ENCODE measurements at regions not wholly inside any gene's neighbourhood (a gene's known extent, or its start where the extent isn't known, plus 50 kb on each side); places are given as distances from the start of the nearest gene placed in this dataset.

DNA sequence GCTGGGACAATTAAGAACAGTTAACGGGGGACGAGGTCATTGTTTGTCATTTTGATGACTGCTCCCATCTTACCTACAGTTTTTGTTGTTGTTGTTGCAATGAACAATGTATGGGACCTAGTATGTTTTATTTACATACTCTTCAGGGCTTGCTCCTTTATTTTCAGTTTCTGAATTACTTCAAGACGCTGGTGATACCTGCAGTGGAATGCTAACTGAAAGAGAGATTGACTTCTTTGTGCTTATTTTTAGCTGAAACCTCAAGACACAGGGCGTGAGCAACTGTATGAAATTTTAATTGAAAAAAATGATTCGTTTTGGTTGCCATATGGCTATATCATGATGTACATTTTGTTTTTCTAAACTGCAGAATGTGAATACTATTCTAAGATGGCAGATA is 297.9 kb downstream of the EDEM1 start:
- Histone ChIP-seq H3K4me3 (ENCODE audit: low read length) (no peak overlapping the region), H3K9ac (ENCODE audit: low read length) (no peak overlapping the region), H4K20me1 (ENCODE audit: insufficient read depth, low read length) (no peaks in the 10 kb centered on the region), H3K9me2 (replicated peaks; ENCODE audit: insufficient read depth, low read length) (no peaks in the 10 kb centered on the region), H3K4me1 (ENCODE audit: low read length) (peaks cover 8% of the 10 kb centered on the region), H3K4me2 (ENCODE audit: low read depth, low read length) (peak overlapping the region; percentile 28; the same call in 1 of the 2 replicates), H3K27me3 (replicated peaks; ENCODE audit: insufficient read depth, low read length) (no peaks in the 10 kb centered on the region), H2AFZ (ENCODE audit: low read length) (no peak overlapping the region), H3K36me3 (replicated peaks; ENCODE audit: insufficient read depth, low read length) (no peaks in the 10 kb centered on the region), H3K79me2 (ENCODE audit: low read length) (no peaks in the 10 kb centered on the region), H3K9me3 (replicated peaks; ENCODE audit: insufficient read depth, low read length) (no peaks in the 10 kb centered on the region), H3K27ac (ENCODE audit: low read length) (no peak overlapping the region), H3F3A (ENCODE audit: insufficient read depth, low read length) (no peaks in the 10 kb centered on the region)
- peak; percentile 59 for DNase-seq
- TF ChIP-seq, protein P1, sequence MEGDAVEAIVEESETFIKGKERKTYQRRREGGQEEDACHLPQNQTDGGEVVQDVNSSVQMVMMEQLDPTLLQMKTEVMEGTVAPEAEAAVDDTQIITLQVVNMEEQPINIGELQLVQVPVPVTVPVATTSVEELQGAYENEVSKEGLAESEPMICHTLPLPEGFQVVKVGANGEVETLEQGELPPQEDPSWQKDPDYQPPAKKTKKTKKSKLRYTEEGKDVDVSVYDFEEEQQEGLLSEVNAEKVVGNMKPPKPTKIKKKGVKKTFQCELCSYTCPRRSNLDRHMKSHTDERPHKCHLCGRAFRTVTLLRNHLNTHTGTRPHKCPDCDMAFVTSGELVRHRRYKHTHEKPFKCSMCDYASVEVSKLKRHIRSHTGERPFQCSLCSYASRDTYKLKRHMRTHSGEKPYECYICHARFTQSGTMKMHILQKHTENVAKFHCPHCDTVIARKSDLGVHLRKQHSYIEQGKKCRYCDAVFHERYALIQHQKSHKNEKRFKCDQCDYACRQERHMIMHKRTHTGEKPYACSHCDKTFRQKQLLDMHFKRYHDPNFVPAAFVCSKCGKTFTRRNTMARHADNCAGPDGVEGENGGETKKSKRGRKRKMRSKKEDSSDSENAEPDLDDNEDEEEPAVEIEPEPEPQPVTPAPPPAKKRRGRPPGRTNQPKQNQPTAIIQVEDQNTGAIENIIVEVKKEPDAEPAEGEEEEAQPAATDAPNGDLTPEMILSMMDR (IDR thresholded peaks at IDR 0.05; ENCODE audit: low read length), result no peak
- TF ChIP-seq EZH2 (optimal IDR thresholded peaks at IDR 0.05; ENCODE audit: low read depth, low read length) (no peak), EZH2phosphoT487 (IDR thresholded peaks at IDR 0.05; ENCODE audit: low read length) (no peak)

DNA sequence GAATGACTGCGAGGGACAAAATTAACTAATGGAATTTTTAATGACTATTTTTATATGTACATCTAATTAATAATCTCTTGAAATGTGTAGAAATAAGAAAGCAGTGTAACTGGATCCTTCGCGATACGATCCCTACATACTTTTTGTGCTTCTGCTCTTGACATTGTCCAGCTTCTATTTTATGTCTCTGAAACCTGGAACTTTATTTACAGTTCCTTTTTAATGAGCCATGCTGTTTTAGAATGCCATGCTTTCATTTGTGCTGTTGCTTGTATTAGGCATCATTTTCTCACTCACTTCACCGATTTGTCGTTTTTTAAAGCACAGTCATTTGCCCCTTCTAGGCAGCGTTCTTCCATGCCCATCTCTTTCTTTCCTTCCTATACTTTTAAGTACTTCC is 301.3 kb downstream of the EDEM1 start:
- Histone ChIP-seq H3K4me2 (ENCODE audit: low read depth, low read length) (no peak overlapping the region), H3K27ac (ENCODE audit: low read length) (no peak overlapping the region), H3K79me2 (ENCODE audit: low read length) (no peaks in the 10 kb centered on the region), H2AFZ (ENCODE audit: low read length) (no peak overlapping the region), H4K20me1 (ENCODE audit: insufficient read depth, low read length) (no peaks in the 10 kb centered on the region), H3K4me1 (ENCODE audit: low read length) (peaks cover 8% of the 10 kb centered on the region), H3K9me2 (replicated peaks; ENCODE audit: insufficient read depth, low read length) (no peaks in the 10 kb centered on the region), H3K27me3 (replicated peaks; ENCODE audit: insufficient read depth, low read length) (0 out of 2 replicates have a peak, but pooled peaks cover 3% of the 10 kb centered on the region), H3K36me3 (replicated peaks; ENCODE audit: insufficient read depth, low read length) (no peaks in the 10 kb centered on the region), H3F3A (ENCODE audit: insufficient read depth, low read length) (no peaks in the 10 kb centered on the region), H3K9ac (ENCODE audit: low read length) (no peak overlapping the region), H3K4me3 (ENCODE audit: low read length) (no peak overlapping the region), H3K9me3 (replicated peaks; ENCODE audit: insufficient read depth, low read length) (no peaks in the 10 kb centered on the region)
- DNase-seq, result no peak
- TF ChIP-seq EZH2phosphoT487 (IDR thresholded peaks at IDR 0.05; ENCODE audit: low read length) (no peak), EZH2 (optimal IDR thresholded peaks at IDR 0.05; ENCODE audit: low read depth, low read length) (no peak)
- TF ChIP-seq, protein P1 (IDR thresholded peaks at IDR 0.05; ENCODE audit: low read length), result no peak

DNA sequence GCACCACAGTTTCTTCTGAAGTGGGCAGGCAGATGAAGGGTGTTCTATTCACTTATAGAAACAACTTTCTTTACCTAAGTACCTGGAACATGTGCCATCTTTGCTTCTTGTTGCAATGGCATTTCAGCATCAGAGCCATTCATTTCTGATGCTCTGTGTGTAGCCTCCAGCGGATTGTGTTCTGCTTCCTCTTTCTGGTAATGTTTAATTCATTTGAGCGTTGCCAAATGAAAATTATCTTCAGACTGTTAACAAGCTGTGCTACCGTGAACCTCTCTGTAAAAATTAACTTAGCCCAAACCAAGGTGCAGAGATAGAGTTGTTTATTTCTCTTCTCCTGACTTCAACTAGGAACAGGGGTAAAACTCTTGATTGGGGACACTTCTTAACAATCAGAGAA is 302.0 kb downstream of the EDEM1 start:
- 0 out of 2 replicates have a peak, but pooled peaks cover 3% of the 10 kb centered on the region for H3K27me3 ChIP-seq (replicated peaks; ENCODE audit: insufficient read depth, low read length)
- no peaks in the 10 kb centered on the region for H3K9me3 ChIP-seq (replicated peaks; ENCODE audit: insufficient read depth, low read length)
- H3K9me2 ChIP-seq (replicated peaks; ENCODE audit: insufficient read depth, low read length), result no peaks in the 10 kb centered on the region
- H3K27ac ChIP-seq (ENCODE audit: low read length), result no peak overlapping the region
- H3K36me3 ChIP-seq (replicated peaks; ENCODE audit: insufficient read depth, low read length), result no peaks in the 10 kb centered on the region
- TF ChIP-seq, protein P1 (IDR thresholded peaks at IDR 0.05; ENCODE audit: low read length), result no peak
- no peak for TF ChIP-seq EZH2phosphoT487 (IDR thresholded peaks at IDR 0.05; ENCODE audit: low read length)
- no peak for TF ChIP-seq EZH2 (optimal IDR thresholded peaks at IDR 0.05; ENCODE audit: low read depth, low read length)
- H3K79me2 ChIP-seq (ENCODE audit: low read length), result no peaks in the 10 kb centered on the region
- no peak for DNase-seq
- no peak overlapping the region for H3K4me3 ChIP-seq (ENCODE audit: low read length)
- H3K4me2 ChIP-seq (ENCODE audit: low read depth, low read length), result no peak overlapping the region
- H3K4me1 ChIP-seq (ENCODE audit: low read length), result peaks cover 8% of the 10 kb centered on the region
- H3F3A ChIP-seq (ENCODE audit: insufficient read depth, low read length), result no peaks in the 10 kb centered on the region
- no peak overlapping the region for H2AFZ ChIP-seq (ENCODE audit: low read length)
- no peaks in the 10 kb centered on the region for H4K20me1 ChIP-seq (ENCODE audit: insufficient read depth, low read length)
- H3K9ac ChIP-seq (ENCODE audit: low read length), result no peak overlapping the region
